Smooth muscle cell (in vitro differentiated cells): ENCODE measurements at regions not wholly inside any gene's neighbourhood (a gene's known extent, or its start where the extent isn't known, plus 50 kb on each side); places are given as distances from the start of the nearest gene placed in this dataset.

Experiments
- DNase-seq: peaks from one replicate; lab custom pipeline; 2025; ENCODE audit not compliant: unreplicated experiment; lab: John Stamatoyannopoulos, UW
- H2AFZ ChIP-seq: fragments of 200-600 bp; sonication (generic); 2 replicates; pipeline ENCODE4 v1.6.0; 2016; ENCODE audit warnings: antibody characterized with exemption, low read depth, mild to moderate bottlenecking
- H3F3A ChIP-seq: fragments of 200-600 bp; sonication (generic); 2 replicates; pipeline ENCODE4 v1.6.0; 2017; ENCODE audit warnings: antibody characterized with exemption, low read depth
- H3K27ac ChIP-seq: fragments of 200-600 bp; sonication (generic); 2 replicates; pipeline ENCODE4 v1.5.1; 2016; ENCODE audit warnings: low read depth, mild to moderate bottlenecking
- H3K27me3 ChIP-seq: fragments of 200-600 bp; sonication (generic); 2 replicates; pipeline ENCODE4 v1.6.1; 2016; ENCODE audit warnings: low read depth, mild to moderate bottlenecking
- H3K36me3 ChIP-seq: fragments of 200-600 bp; sonication (generic); 2 replicates; pipeline ENCODE4 v1.5.1; 2016; ENCODE audit warnings: low read depth
- H3K4me1 ChIP-seq: fragments of 200-600 bp; sonication (generic); 2 replicates; pipeline ENCODE4 v1.5.1; 2016; ENCODE audit warnings: low read depth
- H3K4me2 ChIP-seq: fragments of 200-600 bp; sonication (generic); 2 replicates; pipeline ENCODE4 v1.6.0; 2016; ENCODE audit warnings: mild to moderate bottlenecking
- H3K4me3 ChIP-seq: fragments of 200-600 bp; sonication (generic); 2 replicates; pipeline ENCODE4 v1.5.1; 2016; ENCODE audit warnings: mild to moderate bottlenecking
- H3K79me2 ChIP-seq: fragments of 200-600 bp; sonication (generic); 2 replicates; pipeline ENCODE4 v1.6.0; 2016; ENCODE audit warnings: low read depth, mild to moderate bottlenecking
- H3K9ac ChIP-seq: fragments of 200-600 bp; sonication (generic); 2 replicates; pipeline ENCODE4 v1.6.0; 2016; ENCODE audit warnings: low read depth
- H3K9me3 ChIP-seq: fragments of 200-600 bp; sonication (generic); replicated peaks from 2 replicates; pipeline ENCODE4 v1.5.1; 2016; ENCODE audit warnings: low read depth
- H4K20me1 ChIP-seq: fragments of 200-600 bp; sonication (generic); 2 replicates; pipeline ENCODE4 v1.6.0; 2016; ENCODE audit warnings: low read depth
- CTCF ChIP-seq: fragments of 200-600 bp; sonication (generic); IDR thresholded peaks from 2 replicates; pipeline ENCODE4 v1.5.1; 2017; ENCODE audit warnings: borderline replicate concordance, mild to moderate bottlenecking, antibody characterized with exemption; ENCODE audit not compliant: insufficient read depth, poor library complexity, severe bottlenecking
- WGBS: methylation state at CpG from one replicate; pipeline ENCODE4 v1.1.7; 2016; ENCODE audit warnings: low lambda C conversion rate; 5-methylcytosine and 5-hydroxymethylcytosine counted together

GRCh38 chr16:13554005-13554404, 365.9 kb upstream of the ERCC4 start:
- peak overlapping the region; percentile 6 for H3K4me2 ChIP-seq

GRCh38 chr16:13554643-13555042, 365.3 kb upstream of the ERCC4 start:
- H2AFZ ChIP-seq: no peak overlapping the region
- H3K4me1 ChIP-seq: no peaks in the 10 kb centered on the region
- no peaks in the 10 kb centered on the region for H3K27me3 ChIP-seq
- no peaks in the 10 kb centered on the region for H3F3A ChIP-seq
- no peaks in the 10 kb centered on the region for H3K36me3 ChIP-seq
- H3K79me2 ChIP-seq: no peaks in the 10 kb centered on the region
- no peaks in the 10 kb centered on the region for H3K9me3 ChIP-seq
- no peak overlapping the region for H3K4me2 ChIP-seq
- WGBS: 97% methylated on average over 5 of the region's 5 CpGs
- H3K27ac ChIP-seq: no peak overlapping the region
- H3K4me3 ChIP-seq: no peak overlapping the region
- no peak for DNase-seq
- H3K9ac ChIP-seq: no peak overlapping the region
- H4K20me1 ChIP-seq: no peaks in the 10 kb centered on the region
- TF ChIP-seq CTCF: no peak

More at GRCh38 chr16:13554005-13554404, 365.9 kb upstream of the ERCC4 start:
- no peak overlapping the region for H2AFZ ChIP-seq
- no peaks in the 10 kb centered on the region for H3F3A ChIP-seq
- H3K79me2 ChIP-seq: no peaks in the 10 kb centered on the region
- no peak overlapping the region for H3K9ac ChIP-seq
- no peaks in the 10 kb centered on the region for H3K4me1 ChIP-seq
- no peaks in the 10 kb centered on the region for H3K36me3 ChIP-seq
- DNase-seq: no peak
- no peak overlapping the region for H3K27ac ChIP-seq
- H4K20me1 ChIP-seq: no peaks in the 10 kb centered on the region
- no peaks in the 10 kb centered on the region for H3K27me3 ChIP-seq
- H3K9me3 ChIP-seq: no peaks in the 10 kb centered on the region
- H3K4me3 ChIP-seq: no peak overlapping the region
- TF ChIP-seq CTCF: no peak

GRCh38 chr16:13557418-13557817, 362.5 kb upstream of the ERCC4 start:
- DNase-seq: no peak
- Histone ChIP-seq H3F3A (no peaks in the 10 kb centered on the region), H4K20me1 (no peaks in the 10 kb centered on the region), H3K79me2 (no peaks in the 10 kb centered on the region), H3K9ac (no peak overlapping the region), H3K9me3 (no peaks in the 10 kb centered on the region), H3K27ac (no peak overlapping the region), H2AFZ (no peak overlapping the region), H3K27me3 (no peaks in the 10 kb centered on the region), H3K4me1 (no peaks in the 10 kb centered on the region), H3K36me3 (no peaks in the 10 kb centered on the region), H3K4me2 (no peak overlapping the region), H3K4me3 (no peak overlapping the region)
- WGBS: 83% methylated on average over 8 of the region's 8 CpGs
- TF ChIP-seq CTCF: no peak

- WGBS: 87% methylated on average over 4 of the region's 4 CpGs
- Histone ChIP-seq H3K79me2 (no peaks in the 10 kb centered on the region), H3K9me3 (no peaks in the 10 kb centered on the region), H4K20me1 (no peaks in the 10 kb centered on the region), H3K4me1 (no peaks in the 10 kb centered on the region), H3K27me3 (no peaks in the 10 kb centered on the region), H3K4me2 (no peak overlapping the region), H3K4me3 (no peak overlapping the region), H2AFZ (no peak overlapping the region), H3K9ac (no peak overlapping the region), H3K27ac (no peak overlapping the region), H3K36me3 (no peaks in the 10 kb centered on the region), H3F3A (no peaks in the 10 kb centered on the region)
- no peak for TF ChIP-seq CTCF
- no peak for DNase-seq
Observed at GRCh38 chr16:13558752-13559151, 361.2 kb upstream of the ERCC4 start.
